T-helper 1 cell treated with Interleukin-12 subunit alpha and Interleukin-12 subunit beta and Interleukin-4 antibody, amounts not matched to agents 30 μg/mL and 1 μg/mL, for 36 hours (primary cell): ENCODE measurements at regions not wholly inside any gene's neighbourhood (a gene's known extent, or its start where the extent isn't known, plus 50 kb on each side); places are given as distances from the start of the nearest gene placed in this dataset.
"Not testable (repeated sequence)": the region's sequence is repeated elsewhere in the genome, so short reads cannot be mapped to it uniquely, and the experiment has no call there.

Experiments used
- H3K27ac Mint-ChIP-seq: one replicate; pipeline ENCODE4 v1.8.0; 2021; ENCODE audit warnings: mild to moderate bottlenecking, mixed read lengths
- H3K27me3 Mint-ChIP-seq: one replicate; pipeline ENCODE4 v1.8.0; 2021; ENCODE audit warnings: low read depth, mixed read lengths
- H3K36me3 Mint-ChIP-seq: one replicate; pipeline ENCODE4 v1.8.0; 2021; ENCODE audit warnings: low read depth, mixed read lengths
- H3K4me1 Mint-ChIP-seq: one replicate; pipeline ENCODE4 v1.8.0; 2021; ENCODE audit warnings: low read depth, mixed read lengths
- H3K4me3 Mint-ChIP-seq: one replicate; pipeline ENCODE4 v1.8.0; 2021; ENCODE audit warnings: mild to moderate bottlenecking, moderate library complexity, mixed read lengths
- H3K9me3 Mint-ChIP-seq: one replicate; pipeline ENCODE4 v1.8.0; 2021; ENCODE audit warnings: mixed read lengths

DNA sequence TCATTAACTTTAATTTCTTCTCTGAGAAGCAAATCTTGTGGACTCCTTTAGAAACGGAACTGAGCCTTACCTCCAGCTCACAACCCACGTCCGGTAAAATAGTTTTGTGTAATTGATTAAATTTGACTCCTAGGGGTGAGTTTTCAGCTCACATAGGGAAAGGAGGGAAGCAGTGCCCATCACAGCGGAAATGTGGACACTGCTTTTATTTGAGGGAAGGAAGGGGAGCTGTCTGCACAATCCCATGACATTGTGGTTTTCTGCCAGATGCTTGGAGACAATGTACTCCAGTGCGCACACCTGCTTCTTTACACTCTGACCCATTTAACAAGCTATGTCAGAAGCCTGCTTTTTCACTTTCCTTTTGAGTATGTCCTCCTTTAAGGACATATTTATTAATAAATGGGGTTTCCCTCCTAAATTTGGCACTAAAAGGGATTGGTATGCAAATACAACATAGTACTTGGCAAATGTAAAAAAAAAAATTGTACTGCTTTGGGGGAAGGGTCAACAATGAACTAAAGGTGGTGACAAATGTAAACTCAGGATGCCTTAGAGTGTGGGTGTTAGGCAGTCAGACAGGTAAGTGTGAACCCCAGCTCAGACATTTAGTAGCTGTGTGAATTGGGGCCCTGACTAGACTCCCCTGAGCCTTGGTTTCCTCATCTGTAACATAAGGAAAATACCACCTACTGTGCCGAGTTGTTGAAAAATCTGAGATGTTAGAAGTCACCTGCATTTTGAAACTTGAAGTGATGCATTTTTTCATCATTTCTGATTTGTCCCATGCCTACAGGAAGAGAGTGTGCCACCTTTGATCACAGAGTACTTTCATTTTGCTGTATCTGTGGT is 90.2 kb upstream of the KLF6 start:
- Mint-ChIP-seq H3K9me3 (no peaks in the 10 kb centered on the region), H3K27me3 (no peaks in the 10 kb centered on the region), H3K27ac (peak overlapping the region; percentile 82), H3K4me1 (peaks cover 37% of the 10 kb centered on the region), H3K36me3 (no peaks in the 10 kb centered on the region), H3K4me3 (peak overlapping the region; percentile 45)

DNA sequence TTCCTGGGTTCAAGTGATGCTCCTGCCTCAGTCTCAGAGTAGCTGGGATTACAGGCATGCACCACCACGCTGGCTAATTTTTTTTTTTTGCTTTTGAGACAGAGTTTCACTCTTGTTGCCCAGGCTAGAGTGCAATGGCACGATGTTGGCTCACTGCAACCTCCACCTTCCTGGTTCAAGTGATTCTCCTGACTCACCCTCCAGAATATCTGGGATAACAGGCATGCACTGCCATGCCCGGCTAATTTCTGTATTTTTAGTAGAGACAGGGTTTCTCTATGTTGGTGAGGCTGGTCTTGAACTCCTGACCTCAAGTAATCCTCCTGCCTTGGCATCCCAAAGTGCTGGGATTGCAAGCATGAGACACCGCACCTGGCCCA is 89.6 kb upstream of the KLF6 start:
- H3K9me3 Mint-ChIP-seq, H3K27me3 Mint-ChIP-seq, H3K36me3 Mint-ChIP-seq, H3K4me3 Mint-ChIP-seq: not testable (repeated sequence)
- Mint-ChIP-seq H3K27ac (peak overlapping the region; percentile 82), H3K4me1 (peaks cover 36% of the 10 kb centered on the region)

DNA sequence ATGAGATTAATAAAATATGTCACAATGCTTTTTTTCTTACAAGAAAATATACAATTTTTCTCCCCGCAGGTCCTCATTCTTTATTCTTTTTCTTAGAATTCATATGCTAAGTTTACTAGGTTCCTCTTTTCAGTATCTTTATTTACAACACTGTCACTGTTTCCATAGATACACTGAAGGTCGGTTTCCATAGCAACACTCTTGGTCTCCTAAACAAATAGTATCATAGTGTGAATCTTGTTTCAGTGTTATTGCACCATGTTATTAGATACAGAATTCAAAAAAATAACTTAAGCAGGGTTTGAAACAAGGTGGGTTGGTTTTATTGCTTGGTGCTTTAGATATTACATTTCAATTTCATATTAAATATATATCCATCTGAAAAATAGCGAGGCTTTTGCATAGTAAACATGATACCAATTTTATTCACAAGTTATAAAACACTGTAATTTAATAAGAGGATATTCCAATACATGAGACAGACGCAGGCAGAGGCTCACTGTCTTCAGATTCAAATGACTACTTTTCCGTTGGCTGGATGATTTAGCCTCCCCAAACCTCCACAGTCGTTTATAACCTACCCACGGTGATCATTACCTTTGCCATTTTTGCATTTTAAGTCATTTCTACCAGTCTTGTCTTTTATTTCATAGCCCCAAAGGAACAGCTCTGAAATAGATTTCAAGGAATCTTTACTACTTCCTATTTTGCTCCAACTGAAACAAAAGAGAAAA is 88.9 kb upstream of the KLF6 start:
- H3K9me3 Mint-ChIP-seq: no peaks in the 10 kb centered on the region
- H3K4me1 Mint-ChIP-seq: peaks cover 39% of the 10 kb centered on the region
- no peaks in the 10 kb centered on the region for H3K27me3 Mint-ChIP-seq
- no peak overlapping the region for H3K4me3 Mint-ChIP-seq
- H3K27ac Mint-ChIP-seq: peak overlapping the region; percentile 80
- no peaks in the 10 kb centered on the region for H3K36me3 Mint-ChIP-seq

DNA sequence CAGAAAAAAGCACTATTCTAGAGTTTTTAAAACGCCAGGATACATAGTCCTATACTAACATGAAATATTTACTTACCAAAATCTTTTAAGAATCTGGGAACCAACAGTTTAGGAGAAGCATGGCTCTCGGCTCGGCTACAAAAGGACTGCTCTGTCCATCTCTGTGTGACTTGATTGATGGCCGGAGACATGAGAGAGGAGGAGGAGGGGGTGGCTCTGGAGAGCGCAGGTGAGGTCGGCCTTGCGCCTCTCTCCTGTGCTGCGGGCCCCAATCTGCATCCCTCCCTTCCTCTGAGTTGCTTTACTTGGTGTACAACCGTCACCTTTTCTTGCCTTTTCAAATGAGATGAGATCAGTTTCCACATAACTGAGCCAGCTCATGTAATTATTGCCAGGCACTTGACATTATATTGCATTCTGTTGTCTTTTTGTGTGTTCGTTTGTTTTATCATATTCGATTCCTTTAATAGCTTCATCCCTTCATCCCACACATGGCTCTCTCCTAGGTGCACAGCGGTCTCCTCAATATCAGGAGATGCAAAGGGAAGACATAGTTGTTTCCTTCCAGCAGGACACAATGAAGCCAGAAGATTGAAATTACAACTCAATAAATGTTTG is 87.8 kb upstream of the KLF6 start:
- Mint-ChIP-seq H3K27ac (no peak overlapping the region), H3K27me3 (no peaks in the 10 kb centered on the region), H3K36me3 (no peaks in the 10 kb centered on the region), H3K4me1 (peaks cover 41% of the 10 kb centered on the region), H3K9me3 (no peaks in the 10 kb centered on the region), H3K4me3 (no peak overlapping the region)

DNA sequence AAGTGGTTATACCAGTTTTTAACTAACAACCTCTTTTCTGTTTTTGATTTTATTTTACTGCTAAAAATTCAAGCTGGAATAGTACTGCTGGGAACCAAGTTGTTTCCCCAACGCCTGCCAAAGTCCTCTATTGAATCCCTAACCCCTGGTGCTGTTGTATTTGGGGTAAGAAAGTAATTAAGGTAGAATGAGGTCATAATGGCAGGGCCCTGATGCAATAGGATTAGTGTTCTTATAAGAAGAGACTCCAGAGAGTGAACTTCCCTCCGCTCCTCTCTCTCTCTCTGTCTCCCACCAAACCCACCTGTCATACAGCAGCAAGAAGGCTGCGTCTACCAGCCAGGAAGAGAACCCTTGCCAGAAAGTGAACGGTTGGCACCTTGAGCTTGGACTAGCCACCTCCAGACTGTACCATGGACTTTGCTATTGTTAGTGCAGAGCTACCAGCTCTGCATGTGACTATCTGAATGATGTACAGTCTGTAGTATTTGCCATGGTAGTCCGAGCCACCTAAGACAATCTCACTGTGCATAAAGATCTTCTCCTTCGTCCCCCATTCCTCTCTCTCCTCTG is 86.5 kb upstream of the KLF6 start:
- Mint-ChIP-seq H3K27me3 (no peaks in the 10 kb centered on the region), H3K36me3 (no peaks in the 10 kb centered on the region), H3K4me1 (peaks cover 48% of the 10 kb centered on the region), H3K9me3 (no peaks in the 10 kb centered on the region), H3K4me3 (no peak overlapping the region), H3K27ac (no peak overlapping the region)

DNA sequence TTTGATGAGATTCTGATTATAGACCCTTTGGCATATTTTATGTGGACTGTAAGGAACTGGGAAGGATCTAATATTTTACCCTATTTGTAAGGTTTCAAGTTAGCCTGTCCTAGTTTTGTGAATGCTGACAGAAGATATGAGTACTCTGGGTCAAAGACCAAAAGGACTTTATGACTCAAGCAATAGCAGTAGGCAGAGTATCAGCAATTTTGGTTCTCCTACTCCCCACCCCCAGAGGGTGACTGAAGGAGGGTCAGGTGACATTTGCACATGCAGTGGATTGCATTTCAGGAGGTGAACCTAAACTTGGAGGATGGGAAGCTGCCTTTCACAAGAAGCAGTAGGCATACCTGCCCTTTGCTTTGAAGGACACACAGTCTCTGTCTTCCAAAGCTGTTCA is 84.0 kb upstream of the KLF6 start:
- no peak overlapping the region for H3K27ac Mint-ChIP-seq
- no peaks in the 10 kb centered on the region for H3K36me3 Mint-ChIP-seq
- peaks cover 46% of the 10 kb centered on the region for H3K4me1 Mint-ChIP-seq
- no peaks in the 10 kb centered on the region for H3K27me3 Mint-ChIP-seq
- no peaks in the 10 kb centered on the region for H3K9me3 Mint-ChIP-seq
- H3K4me3 Mint-ChIP-seq: no peak overlapping the region

DNA sequence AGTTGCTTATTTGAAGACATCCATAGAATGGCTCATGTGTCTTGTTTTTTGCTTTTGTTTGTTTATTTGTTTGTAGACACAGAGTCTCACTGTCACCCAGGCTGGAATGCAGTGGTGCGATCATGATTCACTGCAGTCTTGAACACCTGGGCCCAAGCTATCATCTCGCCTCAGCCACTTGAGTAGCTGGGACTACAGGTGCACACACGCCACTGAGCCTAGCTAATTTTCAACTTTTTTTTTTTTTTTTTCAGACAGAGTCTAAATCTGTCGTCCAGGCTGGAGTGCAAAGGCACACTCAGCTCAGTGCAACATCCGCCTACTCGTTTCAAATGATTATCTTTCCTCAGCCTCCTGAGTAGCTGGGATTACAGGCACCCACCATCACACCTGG is 83.3 kb upstream of the KLF6 start:
- Mint-ChIP-seq H3K4me3 (no peak overlapping the region), H3K27me3 (no peaks in the 10 kb centered on the region), H3K27ac (no peak overlapping the region), H3K36me3 (no peaks in the 10 kb centered on the region), H3K4me1 (peaks cover 42% of the 10 kb centered on the region), H3K9me3 (no peaks in the 10 kb centered on the region)

DNA sequence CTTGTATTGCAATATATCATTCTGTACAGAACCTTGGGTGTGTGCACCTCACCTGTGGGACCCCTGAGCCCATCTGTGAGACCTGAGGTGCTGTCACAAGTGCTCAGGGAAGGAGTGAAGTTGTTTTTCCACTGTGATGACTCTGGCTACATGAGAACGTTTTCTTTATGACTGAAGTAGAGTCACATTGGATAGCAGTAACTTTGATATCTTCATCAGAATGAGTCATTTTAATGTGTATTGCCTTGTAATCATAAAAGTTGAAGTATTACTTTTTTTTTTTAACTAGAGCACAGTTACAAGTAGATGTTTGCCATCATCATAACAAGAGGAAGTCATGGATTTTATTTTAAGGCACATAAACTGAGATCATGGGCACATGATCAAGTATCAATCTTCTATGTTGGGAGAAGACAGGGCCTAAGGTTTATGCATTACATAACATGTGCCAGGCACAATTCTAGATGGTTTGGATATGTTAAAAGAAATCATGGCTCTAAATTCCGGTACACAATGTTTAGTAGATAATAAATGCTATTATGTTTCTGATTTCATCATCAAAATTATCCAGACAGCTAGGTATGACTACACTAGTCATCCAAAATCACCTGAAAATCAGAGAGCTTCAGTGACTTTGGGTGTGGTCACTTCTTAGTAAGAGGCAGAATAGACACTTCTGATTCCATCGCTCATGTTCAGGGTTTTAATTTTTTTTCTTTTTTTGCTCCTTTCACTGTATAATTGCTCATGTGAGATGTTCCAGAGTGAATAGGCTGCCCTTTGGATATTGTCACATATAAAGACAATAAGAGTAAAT is 82.7 kb upstream of the KLF6 start:
- H3K4me1 Mint-ChIP-seq: peaks cover 38% of the 10 kb centered on the region
- no peaks in the 10 kb centered on the region for H3K9me3 Mint-ChIP-seq
- H3K4me3 Mint-ChIP-seq: no peak overlapping the region
- no peaks in the 10 kb centered on the region for H3K36me3 Mint-ChIP-seq
- H3K27ac Mint-ChIP-seq: peak overlapping the region; percentile 27
- no peaks in the 10 kb centered on the region for H3K27me3 Mint-ChIP-seq

DNA sequence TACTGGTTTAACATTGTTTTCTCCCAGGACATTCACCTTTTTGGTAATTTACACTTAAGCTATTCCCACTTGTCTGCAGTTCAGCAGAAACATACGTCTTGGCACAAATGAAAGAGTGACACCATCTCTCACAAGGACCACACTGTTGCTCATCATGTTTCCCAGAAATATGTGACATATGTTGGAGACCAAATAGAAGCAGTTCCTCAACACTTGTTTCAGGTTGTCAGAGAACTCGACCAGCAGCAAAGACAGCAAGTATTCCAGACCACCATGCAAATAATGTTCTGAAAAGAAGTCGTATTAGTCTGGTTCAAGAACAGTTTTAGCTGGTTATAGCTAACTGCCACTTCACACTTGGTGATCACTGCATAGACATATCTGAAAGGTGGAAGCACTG is 81.3 kb upstream of the KLF6 start:
- H3K36me3 Mint-ChIP-seq: no peaks in the 10 kb centered on the region
- H3K4me1 Mint-ChIP-seq: peaks cover 29% of the 10 kb centered on the region
- H3K27me3 Mint-ChIP-seq: no peaks in the 10 kb centered on the region
- H3K9me3 Mint-ChIP-seq: no peaks in the 10 kb centered on the region
- no peak overlapping the region for H3K27ac Mint-ChIP-seq
- H3K4me3 Mint-ChIP-seq: no peak overlapping the region

DNA sequence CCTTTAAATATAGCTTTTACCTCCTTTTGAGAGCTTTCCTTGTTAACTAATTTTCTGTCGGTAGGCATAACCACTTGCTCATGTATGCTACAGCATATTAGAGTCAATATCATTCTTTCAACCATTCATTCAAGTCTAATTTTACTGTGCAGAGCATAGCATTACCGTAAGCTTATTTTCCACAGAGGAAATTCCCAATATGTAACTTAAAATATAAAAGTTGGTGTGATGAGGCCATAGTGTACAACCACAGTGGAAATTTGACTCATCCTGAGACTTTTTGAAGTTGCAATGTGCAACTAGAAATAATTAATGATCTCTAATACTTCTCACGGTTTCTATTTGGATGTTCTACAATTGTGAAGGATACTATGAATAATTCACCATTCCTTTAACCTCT is 80.6 kb upstream of the KLF6 start:
- Mint-ChIP-seq H3K9me3 (no peaks in the 10 kb centered on the region), H3K4me3 (no peak overlapping the region), H3K27me3 (no peaks in the 10 kb centered on the region), H3K4me1 (peaks cover 29% of the 10 kb centered on the region), H3K36me3 (no peaks in the 10 kb centered on the region), H3K27ac (no peak overlapping the region)

DNA sequence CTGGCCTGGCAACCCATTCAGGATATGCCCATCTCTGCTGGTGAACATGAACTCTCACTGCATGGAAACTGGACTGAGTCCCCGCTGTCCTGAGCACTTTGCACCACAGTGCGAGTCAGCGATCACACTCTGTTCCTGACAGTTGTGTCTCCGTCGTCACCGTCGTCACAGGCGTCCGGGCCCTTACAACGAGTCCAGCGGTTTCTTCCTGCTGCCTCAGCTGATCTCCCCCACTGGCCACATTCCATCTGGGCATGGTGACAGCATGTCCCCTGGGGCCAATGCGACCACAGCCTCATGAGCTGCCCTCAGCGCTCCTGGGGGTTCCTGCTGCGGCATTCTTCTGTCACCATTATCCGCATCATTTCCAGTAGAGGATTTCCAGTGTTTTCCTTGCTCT is 76.8 kb upstream of the KLF6 start:
- Mint-ChIP-seq H3K27ac (no peak overlapping the region), H3K4me3 (no peak overlapping the region)

DNA sequence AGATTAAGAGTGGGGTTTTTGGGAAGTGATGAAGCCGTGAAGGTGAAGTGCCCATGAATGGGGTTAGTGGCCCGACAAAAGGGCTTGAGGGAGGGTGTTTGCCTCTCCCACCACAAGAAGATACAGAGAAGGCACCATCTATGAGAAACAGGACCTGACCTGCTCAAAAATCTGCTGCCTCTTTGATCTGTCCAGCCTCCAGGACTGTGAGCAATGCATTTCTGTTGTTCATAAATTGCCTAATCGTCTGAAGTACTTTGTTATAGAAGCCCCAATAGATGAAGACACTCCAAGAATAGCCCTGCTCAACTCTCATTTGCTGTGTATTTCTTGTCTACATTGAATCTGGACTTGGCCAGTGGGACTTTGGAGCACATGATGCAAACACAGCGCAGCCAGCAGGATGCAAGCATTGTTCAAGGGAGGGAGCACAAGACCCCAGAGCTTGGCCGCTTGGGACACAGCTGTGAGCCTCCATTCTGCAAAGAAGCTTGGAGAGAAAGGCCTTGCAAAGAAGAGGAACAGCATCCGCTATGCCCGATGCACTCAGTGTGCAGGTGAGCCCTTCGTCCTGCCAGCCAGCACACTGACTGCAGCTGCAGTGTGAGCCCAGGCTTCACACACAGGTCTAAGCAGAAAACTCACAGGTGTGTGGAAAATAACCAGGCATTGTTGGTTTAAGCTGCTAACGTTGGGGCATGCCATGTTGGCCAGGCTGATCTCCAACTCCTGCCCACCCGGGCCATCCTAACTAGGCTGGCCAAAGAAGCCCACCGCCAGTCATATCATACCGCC is 73.2 kb upstream of the KLF6 start:
- no peak overlapping the region for H3K4me3 Mint-ChIP-seq
- H3K4me1 Mint-ChIP-seq: peaks cover 5% of the 10 kb centered on the region
- H3K27me3 Mint-ChIP-seq: no peaks in the 10 kb centered on the region
- no peak overlapping the region for H3K27ac Mint-ChIP-seq
- H3K9me3 Mint-ChIP-seq: no peaks in the 10 kb centered on the region
- H3K36me3 Mint-ChIP-seq: no peaks in the 10 kb centered on the region

More for the DNA sequence above, 76.8 kb upstream of the KLF6 start:
- H3K27me3 Mint-ChIP-seq: no peaks in the 10 kb centered on the region
- peaks cover 15% of the 10 kb centered on the region for H3K4me1 Mint-ChIP-seq
- H3K9me3 Mint-ChIP-seq: no peaks in the 10 kb centered on the region
- no peaks in the 10 kb centered on the region for H3K36me3 Mint-ChIP-seq

DNA sequence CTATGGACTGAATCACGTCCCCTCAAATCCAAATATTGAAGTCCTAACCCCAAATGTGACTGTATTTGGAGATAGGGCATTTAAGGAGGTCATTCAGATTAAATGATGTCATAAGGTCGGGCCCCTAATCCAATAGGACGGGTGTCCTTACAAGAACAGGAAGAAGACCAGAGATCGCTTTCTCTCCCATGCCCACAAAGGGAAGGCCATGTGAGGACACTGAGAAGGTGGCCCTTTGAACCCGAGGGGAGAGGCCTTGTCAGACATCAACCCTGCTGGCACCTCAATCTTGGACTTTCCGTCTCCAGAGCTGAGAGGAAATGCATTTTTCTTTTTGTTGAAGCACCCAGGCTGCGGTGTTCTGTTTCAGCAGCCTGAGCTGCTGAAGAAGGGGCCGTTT is 72.3 kb upstream of the KLF6 start:
- Mint-ChIP-seq H3K9me3 (no peaks in the 10 kb centered on the region), H3K4me1 (peaks cover 11% of the 10 kb centered on the region), H3K36me3 (no peaks in the 10 kb centered on the region), H3K27me3 (no peaks in the 10 kb centered on the region), H3K4me3 (no peak overlapping the region), H3K27ac (no peak overlapping the region)
